HG02852 (cell line): ENCODE measurements at regions not wholly inside any gene's neighbourhood (a gene's known extent, or its start where the extent isn't known, plus 50 kb on each side); places are given as distances from the start of the nearest gene placed in this dataset.
"Not testable (repeated sequence)": the region's sequence is repeated elsewhere in the genome, so short reads cannot be mapped to it uniquely, and the experiment has no call there.

Experiments used
- ATAC-seq: cut with Tn5 transposase; IDR thresholded peaks from one replicate; pipeline ENCODE4 v1.9.1; 2021; ENCODE audit warnings: mild to moderate bottlenecking, moderate library complexity; ENCODE audit not compliant: unreplicated experiment

GRCh38 chr7:159335181-159335926, 190.7 kb upstream of the VIPR2 start:
- not testable (repeated sequence) for ATAC-seq

GRCh38 chr7:159332854-159333479, 188.3 kb upstream of the VIPR2 start:
- not testable (repeated sequence) for ATAC-seq

GRCh38 chr7:159331462-159331861, 186.8 kb upstream of the VIPR2 start:
- ATAC-seq: no peak

DNA sequence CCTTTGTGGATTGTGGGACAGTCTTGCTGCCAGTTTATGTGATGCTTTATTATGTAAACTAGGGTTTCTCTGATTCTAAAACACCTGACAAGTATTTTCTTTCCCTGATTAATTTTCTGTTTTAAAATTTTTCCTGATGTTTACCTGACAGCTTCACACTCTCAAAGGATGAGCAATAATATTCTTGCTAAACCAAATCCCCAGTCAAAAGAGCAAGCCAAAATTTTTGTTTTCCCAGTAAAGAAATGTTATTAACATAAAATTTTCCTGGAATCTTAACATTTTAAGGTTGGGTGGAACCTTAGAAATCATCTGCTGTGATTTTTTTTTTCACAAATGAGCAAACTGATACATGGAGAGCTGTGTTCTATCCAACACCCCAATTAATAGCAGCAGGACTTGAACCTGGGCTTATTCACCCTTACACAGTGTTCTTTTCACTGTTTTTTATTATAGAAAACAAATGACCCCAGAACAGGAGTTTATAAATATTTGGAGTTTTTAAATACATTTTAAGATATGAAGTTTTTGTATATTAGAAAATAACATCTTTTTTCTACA, 185.2 kb upstream of the VIPR2 start:
- ATAC-seq: no peak

DNA sequence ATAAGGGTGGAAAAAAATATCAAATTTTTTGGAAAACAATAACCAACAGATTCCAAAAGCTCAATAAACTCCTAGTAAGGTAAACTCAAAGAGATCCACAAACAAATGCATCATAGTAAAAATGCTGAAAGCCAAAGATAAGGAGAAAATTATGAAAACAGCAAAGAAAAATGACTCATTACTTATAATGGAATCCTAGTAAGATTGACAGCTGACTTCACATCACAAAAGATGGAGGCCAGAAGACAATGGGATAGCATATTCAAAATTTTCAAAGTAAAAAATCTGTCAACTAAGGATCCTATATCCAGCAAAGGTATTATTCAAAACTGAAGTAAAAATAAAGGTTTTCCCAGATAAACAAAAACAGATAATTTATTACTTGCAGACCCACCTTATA, 183.4 kb upstream of the VIPR2 start:
- ATAC-seq: no peak

DNA sequence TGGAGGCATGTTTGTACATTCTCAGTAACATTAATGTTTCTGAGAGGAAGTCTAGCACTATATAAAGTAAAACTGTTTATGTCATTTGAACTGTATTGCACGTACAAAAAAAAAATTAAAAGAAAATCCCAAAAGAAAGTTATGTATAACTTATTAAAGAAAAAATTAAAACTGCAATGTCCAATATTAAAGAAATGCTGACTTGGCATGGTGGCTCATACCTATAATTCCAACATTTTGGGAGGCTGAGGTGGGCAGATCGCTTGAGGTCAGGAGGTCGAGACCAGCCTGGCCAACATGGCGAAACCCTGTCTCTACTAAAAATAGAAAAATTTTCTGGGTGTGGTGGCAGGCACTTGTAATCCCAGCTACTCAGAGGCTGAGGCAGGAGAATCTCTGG, 178.7 kb upstream of the VIPR2 start:
- no peak for ATAC-seq

GRCh38 chr7:159321278-159321677, 176.6 kb upstream of the VIPR2 start:
- no peak for ATAC-seq

- ATAC-seq: no peak
These were observed 174.2 kb upstream of the VIPR2 start for GRCh38 chr7:159318682-159319351.

- ATAC-seq: no peak
These were observed 172.6 kb upstream of the VIPR2 start for GRCh38 chr7:159317294-159317693.

DNA sequence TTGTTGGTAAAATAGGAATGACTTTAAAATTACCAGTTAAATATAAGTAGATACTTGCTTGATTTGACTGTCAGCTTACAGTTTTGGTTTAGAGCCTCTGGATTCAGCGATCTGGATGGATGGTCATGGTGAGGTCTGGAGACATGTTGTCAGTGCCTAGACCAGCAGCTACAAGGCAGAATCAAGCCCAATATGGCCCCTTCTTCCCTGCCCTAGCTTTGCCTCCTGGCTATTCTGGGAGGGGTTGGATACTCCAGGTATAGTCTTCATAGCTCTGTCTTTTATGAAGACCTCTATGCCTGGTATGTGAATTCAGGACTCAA, 166.5 kb upstream of the VIPR2 start:
- ATAC-seq: no peak

GRCh38 chr7:159310457-159311171, 165.9 kb upstream of the VIPR2 start:
- no peak for ATAC-seq

GRCh38 chr7:159309214-159309613, 164.5 kb upstream of the VIPR2 start:
- not testable (repeated sequence) for ATAC-seq

DNA sequence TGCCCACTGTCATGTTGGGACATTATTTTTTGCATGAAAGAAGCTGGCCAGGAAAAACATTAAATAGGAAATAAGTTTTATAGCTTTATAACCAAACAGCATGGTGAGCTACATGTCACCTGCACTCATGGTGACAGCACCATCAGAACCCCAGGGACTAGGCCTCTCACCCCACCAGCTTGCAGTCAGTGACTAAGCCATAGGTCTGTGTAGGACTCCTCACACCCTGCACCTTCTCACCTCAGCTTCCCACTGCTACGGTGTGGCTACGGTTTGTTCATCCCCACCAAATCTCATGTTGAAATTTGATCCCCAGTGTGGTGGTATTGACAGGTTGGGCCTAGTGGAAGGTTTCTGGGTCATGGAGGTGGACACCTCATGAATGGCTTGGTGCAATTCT, 161.3 kb upstream of the VIPR2 start:
- no peak for ATAC-seq

- ATAC-seq: not testable (repeated sequence)
These were observed 160.5 kb upstream of the VIPR2 start for GRCh38 chr7:159305185-159305584.

DNA sequence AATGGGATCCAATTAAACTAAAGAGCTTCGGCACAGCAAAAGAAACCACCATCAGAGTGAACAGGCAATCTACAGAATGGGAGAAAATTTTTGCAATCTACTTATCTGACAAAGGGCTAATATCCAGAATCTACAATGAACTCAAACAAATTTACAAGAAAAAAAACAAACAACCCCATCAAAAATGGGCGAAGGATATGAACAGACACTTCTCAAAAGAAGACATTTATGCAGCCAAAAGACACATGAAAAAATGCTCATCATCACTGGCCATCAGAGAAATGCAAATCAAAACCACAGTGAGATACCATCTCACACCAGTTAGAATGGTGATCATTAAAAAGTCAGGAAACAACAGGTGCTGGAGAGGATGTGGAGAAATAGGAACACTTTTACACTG, 158.8 kb upstream of the VIPR2 start:
- not testable (repeated sequence) for ATAC-seq

DNA sequence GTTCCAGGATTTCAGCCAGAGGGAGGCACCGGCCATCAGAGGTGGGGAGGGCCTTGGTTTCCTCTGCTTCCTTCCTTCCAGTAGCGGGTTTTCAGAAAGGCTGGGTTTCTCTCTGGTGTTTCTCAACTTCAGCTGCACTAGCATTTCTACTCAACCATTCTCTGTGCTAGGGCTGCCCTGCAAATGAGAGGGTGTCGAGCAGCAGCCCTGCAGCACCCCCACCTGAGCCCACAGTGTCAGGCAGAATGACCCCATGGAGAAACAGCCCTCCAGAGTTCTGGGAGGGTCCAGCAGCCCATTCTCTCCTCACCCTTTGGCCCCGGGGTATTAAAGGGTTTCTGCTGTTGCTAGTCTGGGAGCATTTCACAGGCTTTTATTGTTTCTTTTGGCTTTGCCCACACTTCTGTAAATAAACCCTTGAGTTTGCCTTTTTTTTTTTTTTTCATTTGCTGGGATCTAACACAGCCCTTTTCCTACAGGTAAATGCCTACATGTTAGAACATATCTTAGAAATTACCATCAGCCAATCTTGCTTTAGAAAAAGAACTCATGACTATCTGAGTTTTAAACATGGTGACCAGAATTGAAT, 151.5 kb upstream of the VIPR2 start:
- no peak for ATAC-seq

- ATAC-seq: not testable (repeated sequence)
These were observed 141.8 kb upstream of the VIPR2 start for GRCh38 chr7:159286487-159286886.

- ATAC-seq: no peak
These were observed 136.9 kb upstream of the VIPR2 start for GRCh38 chr7:159281573-159281972.

GRCh38 chr7:159280008-159280407, 135.3 kb upstream of the VIPR2 start:
- no peak for ATAC-seq

DNA sequence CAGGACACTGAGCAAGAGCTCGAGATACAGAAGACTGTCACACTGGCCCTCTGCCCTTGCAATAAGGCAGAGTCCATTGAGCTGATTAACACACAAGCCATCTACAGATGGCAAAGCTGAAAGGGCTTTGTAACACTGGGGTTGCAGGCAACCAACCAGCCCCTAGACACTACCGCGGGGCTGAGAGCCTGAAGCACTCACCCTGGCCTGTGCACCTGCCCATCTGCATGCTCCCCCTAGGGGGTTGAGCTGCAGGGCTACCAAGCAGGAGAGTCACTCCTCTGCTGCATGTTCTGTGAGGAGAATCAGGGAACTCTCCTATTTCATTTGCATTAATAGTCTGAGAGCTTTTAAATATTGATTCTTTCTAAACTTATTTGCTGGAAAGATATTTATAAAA, 128.1 kb upstream of the VIPR2 start:
- no peak for ATAC-seq

- ATAC-seq: no peak
These were observed 127.1 kb upstream of the VIPR2 start for GRCh38 chr7:159271781-159272180.
